ENCODE measurements at regions not wholly inside any gene's neighbourhood (a gene's known extent, or its start where the extent isn't known, plus 50 kb on each side); places are given as distances from the start of the nearest gene placed in this dataset.

DNA sequence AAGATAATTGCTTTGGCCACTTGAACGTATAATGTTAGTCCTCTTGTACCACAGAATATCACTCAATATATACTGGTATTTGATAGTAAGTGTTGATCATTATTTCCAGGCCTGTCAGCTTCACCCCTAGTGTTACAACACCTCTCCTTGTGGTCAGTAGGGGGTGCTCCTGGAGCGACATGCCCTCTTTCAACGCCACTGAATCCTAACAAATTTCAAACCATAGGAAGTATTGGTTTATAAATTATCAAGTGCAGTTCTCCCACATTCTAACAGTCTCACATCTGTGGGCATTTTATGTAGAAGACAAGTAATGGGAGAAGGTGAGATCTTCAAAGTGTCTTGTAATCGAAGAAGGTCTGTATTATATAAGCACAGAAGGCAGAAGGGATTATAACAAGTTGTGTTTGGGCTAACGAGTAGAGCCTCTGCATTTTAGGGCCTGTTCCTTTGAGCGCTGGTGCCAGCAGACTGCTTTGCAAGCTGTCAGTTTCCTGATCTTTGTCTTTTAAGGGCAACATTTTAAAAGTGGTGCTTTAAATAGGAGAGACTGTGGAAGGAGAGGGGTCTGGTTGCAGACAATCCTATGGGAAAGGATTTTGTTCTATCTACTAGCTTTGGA, 57.1 kb upstream of the CEP162 start:
- no peak for DNase-seq
- no peaks in the 10 kb centered on the region for H3K4me1 ChIP-seq
- no peak overlapping the region for H3K4me3 ChIP-seq
- H3K27me3 ChIP-seq, result no peaks in the 10 kb centered on the region
- no peak overlapping the region for H3K27ac ChIP-seq
- no peaks in the 10 kb centered on the region for H3K9me3 ChIP-seq
- no peak for TF ChIP-seq POLR2A (IDR thresholded peaks at IDR 0.05)
- TF ChIP-seq, protein P1, sequence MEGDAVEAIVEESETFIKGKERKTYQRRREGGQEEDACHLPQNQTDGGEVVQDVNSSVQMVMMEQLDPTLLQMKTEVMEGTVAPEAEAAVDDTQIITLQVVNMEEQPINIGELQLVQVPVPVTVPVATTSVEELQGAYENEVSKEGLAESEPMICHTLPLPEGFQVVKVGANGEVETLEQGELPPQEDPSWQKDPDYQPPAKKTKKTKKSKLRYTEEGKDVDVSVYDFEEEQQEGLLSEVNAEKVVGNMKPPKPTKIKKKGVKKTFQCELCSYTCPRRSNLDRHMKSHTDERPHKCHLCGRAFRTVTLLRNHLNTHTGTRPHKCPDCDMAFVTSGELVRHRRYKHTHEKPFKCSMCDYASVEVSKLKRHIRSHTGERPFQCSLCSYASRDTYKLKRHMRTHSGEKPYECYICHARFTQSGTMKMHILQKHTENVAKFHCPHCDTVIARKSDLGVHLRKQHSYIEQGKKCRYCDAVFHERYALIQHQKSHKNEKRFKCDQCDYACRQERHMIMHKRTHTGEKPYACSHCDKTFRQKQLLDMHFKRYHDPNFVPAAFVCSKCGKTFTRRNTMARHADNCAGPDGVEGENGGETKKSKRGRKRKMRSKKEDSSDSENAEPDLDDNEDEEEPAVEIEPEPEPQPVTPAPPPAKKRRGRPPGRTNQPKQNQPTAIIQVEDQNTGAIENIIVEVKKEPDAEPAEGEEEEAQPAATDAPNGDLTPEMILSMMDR (IDR thresholded peaks at IDR 0.05), result no peak
- no peaks in the 10 kb centered on the region for H3K36me3 ChIP-seq

DNA sequence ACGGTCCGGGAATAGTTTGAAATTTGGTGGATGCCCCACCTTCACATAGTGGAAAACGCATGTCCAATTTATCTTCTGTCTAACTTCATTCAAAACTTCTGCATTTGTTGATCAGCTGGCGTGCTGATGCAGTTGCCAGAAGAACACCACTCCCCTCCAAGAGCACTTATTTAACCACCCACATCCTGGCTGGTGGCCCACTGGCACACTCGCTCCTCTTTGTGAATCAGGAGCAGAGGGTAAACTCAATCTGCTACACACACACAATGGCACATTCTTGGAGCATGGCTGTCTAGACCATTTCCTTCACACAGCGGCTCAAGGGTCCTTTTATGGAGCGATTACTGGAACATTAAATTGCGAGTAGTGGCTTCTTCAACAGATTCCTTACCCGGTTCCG, 55.1 kb upstream of the CEP162 start:
- Histone ChIP-seq H3K27ac (no peak overlapping the region), H3K9me3 (no peaks in the 10 kb centered on the region), H3K36me3 (no peaks in the 10 kb centered on the region), H3K27me3 (no peaks in the 10 kb centered on the region), H3K4me3 (no peak overlapping the region), H3K4me1 (no peaks in the 10 kb centered on the region)
- DNase-seq, result no peak
- TF ChIP-seq POLR2A (IDR thresholded peaks at IDR 0.05), result no peak
- TF ChIP-seq, protein P1 (IDR thresholded peaks at IDR 0.05), result no peak

DNA sequence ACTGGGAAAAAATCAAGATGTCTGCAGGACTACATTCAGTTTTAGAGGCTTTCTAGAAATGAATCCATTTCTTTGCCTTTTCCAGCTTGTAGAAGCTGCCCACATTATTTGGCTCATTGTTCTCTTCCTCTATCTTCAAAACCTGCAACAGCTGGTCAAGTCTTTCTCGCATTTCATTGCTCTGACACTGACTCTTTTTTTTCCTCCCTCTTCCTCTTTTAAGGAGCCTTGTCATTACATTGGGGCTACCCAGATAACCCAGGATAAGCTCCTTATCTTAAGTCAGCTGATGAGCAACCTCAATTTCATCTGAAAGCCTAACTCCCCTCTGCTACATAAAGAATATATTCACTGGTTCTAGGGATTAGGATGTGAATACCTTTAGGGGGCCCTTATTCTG, 53.2 kb upstream of the CEP162 start:
- TF ChIP-seq, protein P1 (IDR thresholded peaks at IDR 0.05), result no peak
- TF ChIP-seq POLR2A (IDR thresholded peaks at IDR 0.05), result no peak
- H3K9me3 ChIP-seq, result no peaks in the 10 kb centered on the region
- no peaks in the 10 kb centered on the region for H3K4me1 ChIP-seq
- no peak overlapping the region for H3K27ac ChIP-seq
- no peak for DNase-seq
- no peak overlapping the region for H3K4me3 ChIP-seq
- no peaks in the 10 kb centered on the region for H3K27me3 ChIP-seq
- H3K36me3 ChIP-seq, result no peaks in the 10 kb centered on the region

DNA sequence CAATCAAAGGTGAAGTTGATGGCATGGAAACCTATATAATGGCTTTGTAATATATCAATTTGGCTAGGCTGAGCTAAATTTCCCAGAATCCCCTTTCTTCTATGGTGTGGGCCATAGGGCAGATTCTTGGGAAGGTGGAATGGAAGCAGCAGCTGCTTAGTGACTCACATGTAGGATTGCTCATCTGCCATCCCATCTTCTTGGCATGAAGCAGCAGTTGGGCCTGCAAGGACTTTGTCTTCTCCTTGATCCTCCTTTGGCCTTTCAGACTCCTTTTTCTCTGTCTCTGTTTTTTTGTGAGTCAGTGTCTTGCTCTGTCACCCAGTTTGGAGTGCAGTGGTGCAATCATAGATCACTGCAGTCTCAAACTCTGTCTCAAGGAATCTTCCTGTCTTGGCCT, 52.6 kb upstream of the CEP162 start:
- H3K4me1 ChIP-seq, result no peaks in the 10 kb centered on the region
- no peak for DNase-seq
- no peaks in the 10 kb centered on the region for H3K9me3 ChIP-seq
- H3K27ac ChIP-seq, result no peak overlapping the region
- TF ChIP-seq, protein P1 (IDR thresholded peaks at IDR 0.05), result no peak
- TF ChIP-seq POLR2A (IDR thresholded peaks at IDR 0.05), result no peak
- H3K4me3 ChIP-seq, result no peak overlapping the region
- no peaks in the 10 kb centered on the region for H3K27me3 ChIP-seq
- no peaks in the 10 kb centered on the region for H3K36me3 ChIP-seq

DNA sequence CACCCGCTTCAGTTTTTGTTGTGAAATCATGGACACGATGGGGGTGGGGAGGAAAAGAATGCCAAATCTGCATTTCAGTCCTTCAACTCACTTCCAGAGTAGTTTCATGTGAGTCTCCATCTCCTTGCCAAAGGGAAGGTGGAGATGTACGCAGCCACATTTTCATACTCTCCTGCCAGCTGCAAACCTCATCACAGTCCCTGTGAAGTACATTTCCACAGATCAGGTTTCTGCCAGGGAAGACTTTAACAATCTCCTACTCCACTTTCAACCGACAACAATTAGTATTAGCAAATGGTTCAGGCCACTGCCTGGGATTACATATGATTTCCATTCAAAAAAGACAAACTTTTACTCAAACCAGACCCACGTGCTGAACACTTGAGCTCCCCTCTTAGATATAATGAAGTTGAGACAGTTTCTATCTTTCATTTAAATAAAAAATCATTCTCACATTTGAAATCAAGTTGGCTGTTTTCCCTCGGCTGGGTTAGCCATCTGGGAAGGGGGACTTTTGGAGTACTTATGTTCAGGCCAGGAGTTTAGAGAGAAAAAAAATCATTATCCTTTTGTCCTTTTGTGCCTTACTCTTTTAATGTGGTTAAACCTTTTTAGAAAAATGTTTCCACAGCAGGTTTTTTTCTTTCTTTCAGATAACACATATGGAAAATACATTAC, 51.0 kb upstream of the CEP162 start:
- no peaks in the 10 kb centered on the region for H3K27me3 ChIP-seq
- no peak for TF ChIP-seq POLR2A (IDR thresholded peaks at IDR 0.05)
- TF ChIP-seq, protein P1 (IDR thresholded peaks at IDR 0.05), result no peak
- no peak for DNase-seq

More for the DNA sequence above, 51.0 kb upstream of the CEP162 start:
- Histone ChIP-seq H3K4me3 (no peak overlapping the region), H3K27ac (no peak overlapping the region), H3K36me3 (no peaks in the 10 kb centered on the region), H3K9me3 (no peaks in the 10 kb centered on the region), H3K4me1 (no peaks in the 10 kb centered on the region)
